ENCODE measurements at regions not wholly inside any gene's neighbourhood (a gene's known extent, or its start where the extent isn't known, plus 50 kb on each side); places are given as distances from the start of the nearest gene placed in this dataset.

GRCh38 chr2:66318009-66318561 is 116.8 kb upstream of the MEIS1 start:
- Histone ChIP-seq H3K4me1 (ENCODE audit: control insufficient read depth, insufficient read depth, low read length) (no peaks in the 10 kb centered on the region), H3K4me3 (ENCODE audit: low read depth, low read length) (no peak overlapping the region), H3K9me3 (ENCODE audit: control insufficient read depth, insufficient read depth, low read length) (peaks cover 1% of the 10 kb centered on the region), H3K27me3 (ENCODE audit: control insufficient read depth, insufficient read depth, low read length) (peaks cover 2% of the 10 kb centered on the region), H3K27ac (ENCODE audit: low read depth, low read length) (no peak overlapping the region), H3K36me3 (ENCODE audit: control insufficient read depth, insufficient read depth, low read length) (no peaks in the 10 kb centered on the region)
- no peak for DNase-seq (ENCODE audit: low read depth in 4 of 6, low spot score in 6 of 6)
- 86% methylated on average over 1 of the region's 3 CpGs for WGBS (ENCODE audit: insufficient coverage)

- no peaks in the 10 kb centered on the region for H3K4me1 ChIP-seq (ENCODE audit: control insufficient read depth, insufficient read depth, low read length)
- H3K27ac ChIP-seq (ENCODE audit: low read depth, low read length) = no peak overlapping the region
- no peak for DNase-seq (ENCODE audit: low read depth in 4 of 6, low spot score in 6 of 6)
- 79% methylated on average over 4 of the region's 4 CpGs for WGBS (ENCODE audit: insufficient coverage)
- H3K9me3 ChIP-seq (ENCODE audit: control insufficient read depth, insufficient read depth, low read length) = peaks cover 2% of the 10 kb centered on the region
- peaks cover 2% of the 10 kb centered on the region for H3K27me3 ChIP-seq (ENCODE audit: control insufficient read depth, insufficient read depth, low read length)
- H3K36me3 ChIP-seq (ENCODE audit: control insufficient read depth, insufficient read depth, low read length) = no peaks in the 10 kb centered on the region
- H3K4me3 ChIP-seq (ENCODE audit: low read depth, low read length) = no peak overlapping the region
Measured at GRCh38 chr2:66317268-66317890, 117.5 kb upstream of the MEIS1 start.

GRCh38 chr2:66306483-66306882 is 128.4 kb upstream of the MEIS1 start:
- no peaks in the 10 kb centered on the region for H3K36me3 ChIP-seq (ENCODE audit: control insufficient read depth, insufficient read depth, low read length)
- H3K4me3 ChIP-seq (ENCODE audit: low read depth, low read length) = no peak overlapping the region
- 83% methylated on average over 1 of the region's 1 CpG for WGBS (ENCODE audit: insufficient coverage)
- no peak overlapping the region for H3K27ac ChIP-seq (ENCODE audit: low read depth, low read length)
- peaks cover 10% of the 10 kb centered on the region for H3K4me1 ChIP-seq (ENCODE audit: control insufficient read depth, insufficient read depth, low read length)
- peaks cover 2% of the 10 kb centered on the region for H3K9me3 ChIP-seq (ENCODE audit: control insufficient read depth, insufficient read depth, low read length)
- no peak for DNase-seq (ENCODE audit: low read depth in 4 of 6, low spot score in 6 of 6)
- peaks cover 12% of the 10 kb centered on the region for H3K27me3 ChIP-seq (ENCODE audit: control insufficient read depth, insufficient read depth, low read length)

- 14% methylated on average over 11 of the region's 12 CpGs for WGBS (ENCODE audit: insufficient coverage)
Measured at GRCh38 chr2:66305718-66306117, 129.2 kb upstream of the MEIS1 start.

GRCh38 chr2:66303471-66303870 is 131.5 kb upstream of the MEIS1 start:
- H3K9me3 ChIP-seq (ENCODE audit: control insufficient read depth, insufficient read depth, low read length) = no peaks in the 10 kb centered on the region
- H3K27ac ChIP-seq (ENCODE audit: low read depth, low read length) = no peak overlapping the region
- no peaks in the 10 kb centered on the region for H3K36me3 ChIP-seq (ENCODE audit: control insufficient read depth, insufficient read depth, low read length)
- no peak overlapping the region for H3K4me3 ChIP-seq (ENCODE audit: low read depth, low read length)
- 98% methylated on average over 4 of the region's 4 CpGs for WGBS (ENCODE audit: insufficient coverage)
- H3K4me1 ChIP-seq (ENCODE audit: control insufficient read depth, insufficient read depth, low read length) = peaks cover 12% of the 10 kb centered on the region
- peaks cover 24% of the 10 kb centered on the region for H3K27me3 ChIP-seq (ENCODE audit: control insufficient read depth, insufficient read depth, low read length)
- DNase-seq (ENCODE audit: low read depth in 4 of 6, low spot score in 6 of 6) = no peak

More at GRCh38 chr2:66305718-66306117, 129.2 kb upstream of the MEIS1 start:
- Histone ChIP-seq H3K27me3 (ENCODE audit: control insufficient read depth, insufficient read depth, low read length) (peaks cover 16% of the 10 kb centered on the region), H3K4me3 (ENCODE audit: low read depth, low read length) (no peak overlapping the region), H3K4me1 (ENCODE audit: control insufficient read depth, insufficient read depth, low read length) (peaks cover 12% of the 10 kb centered on the region), H3K27ac (ENCODE audit: low read depth, low read length) (peak overlapping the region; percentile 49), H3K36me3 (ENCODE audit: control insufficient read depth, insufficient read depth, low read length) (no peaks in the 10 kb centered on the region), H3K9me3 (ENCODE audit: control insufficient read depth, insufficient read depth, low read length) (no peaks in the 10 kb centered on the region)
- peak; percentile 26 to 89 (median 50) for DNase-seq (ENCODE audit: low read depth in 4 of 6, low spot score in 6 of 6)

- Histone ChIP-seq H3K36me3 (ENCODE audit: control insufficient read depth, insufficient read depth, low read length) (no peaks in the 10 kb centered on the region), H3K9me3 (ENCODE audit: control insufficient read depth, insufficient read depth, low read length) (no peaks in the 10 kb centered on the region), H3K4me3 (ENCODE audit: low read depth, low read length) (no peak overlapping the region), H3K4me1 (ENCODE audit: control insufficient read depth, insufficient read depth, low read length) (peaks cover 12% of the 10 kb centered on the region), H3K27me3 (ENCODE audit: control insufficient read depth, insufficient read depth, low read length) (peaks cover 21% of the 10 kb centered on the region), H3K27ac (ENCODE audit: low read depth, low read length) (no peak overlapping the region)
- no peak for DNase-seq (ENCODE audit: low read depth in 4 of 6, low spot score in 6 of 6)
- WGBS (ENCODE audit: insufficient coverage) = 91% methylated on average over 9 of the region's 9 CpGs
Measured at GRCh38 chr2:66301767-66302140, 133.2 kb upstream of the MEIS1 start.

- Histone ChIP-seq H3K36me3 (ENCODE audit: control insufficient read depth, insufficient read depth, low read length) (no peaks in the 10 kb centered on the region), H3K27ac (ENCODE audit: low read depth, low read length) (no peak overlapping the region), H3K27me3 (ENCODE audit: control insufficient read depth, insufficient read depth, low read length) (peaks cover 21% of the 10 kb centered on the region), H3K9me3 (ENCODE audit: control insufficient read depth, insufficient read depth, low read length) (no peaks in the 10 kb centered on the region), H3K4me1 (ENCODE audit: control insufficient read depth, insufficient read depth, low read length) (peaks cover 12% of the 10 kb centered on the region), H3K4me3 (ENCODE audit: low read depth, low read length) (no peak overlapping the region)
- 61% methylated on average over 18 of the region's 20 CpGs for WGBS (ENCODE audit: insufficient coverage)
- peak in 2 of 6 donors; percentile 53 to 59 for DNase-seq (ENCODE audit: low read depth in 4 of 6, low spot score in 6 of 6)
Measured at GRCh38 chr2:66301022-66301766, 133.7 kb upstream of the MEIS1 start.

GRCh38 chr2:66283787-66284186 is 151.1 kb upstream of the MEIS1 start:
- no peaks in the 10 kb centered on the region for H3K4me1 ChIP-seq (ENCODE audit: control insufficient read depth, insufficient read depth, low read length)
- peak in 1 of 6 donors; percentile 53 for DNase-seq (ENCODE audit: low read depth in 4 of 6, low spot score in 6 of 6)
- H3K36me3 ChIP-seq (ENCODE audit: control insufficient read depth, insufficient read depth, low read length) = no peaks in the 10 kb centered on the region
- H3K4me3 ChIP-seq (ENCODE audit: low read depth, low read length) = no peak overlapping the region
- H3K27ac ChIP-seq (ENCODE audit: low read depth, low read length) = no peak overlapping the region
- no peaks in the 10 kb centered on the region for H3K27me3 ChIP-seq (ENCODE audit: control insufficient read depth, insufficient read depth, low read length)
- H3K9me3 ChIP-seq (ENCODE audit: control insufficient read depth, insufficient read depth, low read length) = no peaks in the 10 kb centered on the region
- WGBS (ENCODE audit: insufficient coverage) = no CpG with 5 or more reads among the region's 1 CpG

GRCh38 chr2:66281980-66282379 is 152.9 kb upstream of the MEIS1 start:
- Histone ChIP-seq H3K27ac (ENCODE audit: low read depth, low read length) (no peak overlapping the region), H3K4me1 (ENCODE audit: control insufficient read depth, insufficient read depth, low read length) (no peaks in the 10 kb centered on the region), H3K27me3 (ENCODE audit: control insufficient read depth, insufficient read depth, low read length) (no peaks in the 10 kb centered on the region), H3K9me3 (ENCODE audit: control insufficient read depth, insufficient read depth, low read length) (no peaks in the 10 kb centered on the region), H3K36me3 (ENCODE audit: control insufficient read depth, insufficient read depth, low read length) (no peaks in the 10 kb centered on the region), H3K4me3 (ENCODE audit: low read depth, low read length) (no peak overlapping the region)
- DNase-seq (ENCODE audit: low read depth in 4 of 6, low spot score in 6 of 6) = no peak

GRCh38 chr2:66279024-66279423 is 155.9 kb upstream of the MEIS1 start:
- Histone ChIP-seq H3K36me3 (ENCODE audit: control insufficient read depth, insufficient read depth, low read length) (no peaks in the 10 kb centered on the region), H3K4me3 (ENCODE audit: low read depth, low read length) (no peak overlapping the region), H3K9me3 (ENCODE audit: control insufficient read depth, insufficient read depth, low read length) (no peaks in the 10 kb centered on the region), H3K4me1 (ENCODE audit: control insufficient read depth, insufficient read depth, low read length) (no peaks in the 10 kb centered on the region), H3K27me3 (ENCODE audit: control insufficient read depth, insufficient read depth, low read length) (no peaks in the 10 kb centered on the region), H3K27ac (ENCODE audit: low read depth, low read length) (no peak overlapping the region)
- no peak for DNase-seq (ENCODE audit: low read depth in 4 of 6, low spot score in 6 of 6)
- 100% methylated on average over 2 of the region's 6 CpGs for WGBS (ENCODE audit: insufficient coverage)
